ENCODE measurements at regions not wholly inside any gene's neighbourhood (a gene's known extent, or its start where the extent isn't known, plus 50 kb on each side); places are given as distances from the start of the nearest gene placed in this dataset.

GRCh38 chr4:189081826-189082225, 858.8 kb upstream of the FRG1 start:
- H3K4me1 Mint-ChIP-seq (ENCODE audit: low read depth), result peaks cover 6% of the 10 kb centered on the region
- H3K27me3 Mint-ChIP-seq, result no peaks in the 10 kb centered on the region
- no peak for DNase-seq (ENCODE audit: low spot score, unreplicated experiment)
- TF ChIP-seq CTCF (IDR thresholded peaks at IDR 0.05; ENCODE audit: unreplicated experiment), result no peak
- no peaks in the 10 kb centered on the region for H3K36me3 Mint-ChIP-seq (ENCODE audit: insufficient read depth)
- H3K27ac Mint-ChIP-seq, result no peak overlapping the region
- no peak overlapping the region for H3K4me3 Mint-ChIP-seq (ENCODE audit: low read depth)
- H3K9me3 Mint-ChIP-seq (ENCODE audit: low read depth), result peaks cover 5% of the 10 kb centered on the region

- Mint-ChIP-seq H3K4me1 (ENCODE audit: low read depth) (peaks cover 10% of the 10 kb centered on the region), H3K9me3 (ENCODE audit: low read depth) (peaks cover 5% of the 10 kb centered on the region), H3K4me3 (ENCODE audit: low read depth) (no peak overlapping the region), H3K27me3 (no peaks in the 10 kb centered on the region), H3K36me3 (ENCODE audit: insufficient read depth) (no peaks in the 10 kb centered on the region), H3K27ac (no peak overlapping the region)
- TF ChIP-seq CTCF (IDR thresholded peaks at IDR 0.05; ENCODE audit: unreplicated experiment), result no peak
- DNase-seq (ENCODE audit: low spot score, unreplicated experiment), result no peak
Observed at GRCh38 chr4:189083769-189084168, 856.9 kb upstream of the FRG1 start.

- Mint-ChIP-seq H3K27me3 (no peaks in the 10 kb centered on the region), H3K4me1 (ENCODE audit: low read depth) (peaks cover 12% of the 10 kb centered on the region), H3K4me3 (ENCODE audit: low read depth) (no peak overlapping the region), H3K9me3 (ENCODE audit: low read depth) (peaks cover 5% of the 10 kb centered on the region), H3K36me3 (ENCODE audit: insufficient read depth) (no peaks in the 10 kb centered on the region), H3K27ac (no peak overlapping the region)
- TF ChIP-seq CTCF (IDR thresholded peaks at IDR 0.05; ENCODE audit: unreplicated experiment), result peak; percentile 12
- DNase-seq (ENCODE audit: low spot score, unreplicated experiment), result no peak
Observed at GRCh38 chr4:189084671-189085070, 856.0 kb upstream of the FRG1 start.

GRCh38 chr4:189087971-189088370, 852.7 kb upstream of the FRG1 start:
- no peak for TF ChIP-seq CTCF (IDR thresholded peaks at IDR 0.05; ENCODE audit: unreplicated experiment)
- no peak overlapping the region for H3K27ac Mint-ChIP-seq
- DNase-seq (ENCODE audit: low spot score, unreplicated experiment), result no peak
- H3K36me3 Mint-ChIP-seq (ENCODE audit: insufficient read depth), result no peaks in the 10 kb centered on the region
- H3K9me3 Mint-ChIP-seq (ENCODE audit: low read depth), result no peaks in the 10 kb centered on the region
- H3K4me3 Mint-ChIP-seq (ENCODE audit: low read depth), result no peak overlapping the region
- no peaks in the 10 kb centered on the region for H3K27me3 Mint-ChIP-seq
- H3K4me1 Mint-ChIP-seq (ENCODE audit: low read depth), result peaks cover 16% of the 10 kb centered on the region

- no peaks in the 10 kb centered on the region for H3K9me3 Mint-ChIP-seq (ENCODE audit: low read depth)
- TF ChIP-seq CTCF (IDR thresholded peaks at IDR 0.05; ENCODE audit: unreplicated experiment), result no peak
- H3K27ac Mint-ChIP-seq, result no peak overlapping the region
- no peak overlapping the region for H3K4me3 Mint-ChIP-seq (ENCODE audit: low read depth)
- no peak for DNase-seq (ENCODE audit: low spot score, unreplicated experiment)
- peaks cover 16% of the 10 kb centered on the region for H3K4me1 Mint-ChIP-seq (ENCODE audit: low read depth)
- no peaks in the 10 kb centered on the region for H3K27me3 Mint-ChIP-seq
- H3K36me3 Mint-ChIP-seq (ENCODE audit: insufficient read depth), result no peaks in the 10 kb centered on the region
Observed at GRCh38 chr4:189088780-189089179, 851.9 kb upstream of the FRG1 start.
